GM12873 (cell line): ENCODE measurements at regions not wholly inside any gene's neighbourhood (a gene's known extent, or its start where the extent isn't known, plus 50 kb on each side); places are given as distances from the start of the nearest gene placed in this dataset.
A peak's percentile ranks its signal among the peaks of the same experiment; 100 is the strongest.

Source experiments
- CTCF ChIP-seq: IDR thresholded peaks from 2 replicates; pipeline ENCODE4 v1.5.1; 2012; ENCODE audit warnings: low read depth, mild to moderate bottlenecking, moderate library complexity, low read length, control low read depth; ENCODE audit not compliant: insufficient read depth; ENCODE audit errors: missing control alignments

GRCh38 chr12:58424735-58425392 is 483.5 kb downstream of the ATP23 start:
- TF ChIP-seq CTCF = no peak

GRCh38 chr12:58425481-58426392 is 484.4 kb downstream of the ATP23 start:
- no peak for TF ChIP-seq CTCF

GRCh38 chr12:58433959-58434358 is 486.3 kb downstream of the LRIG3 start:
- TF ChIP-seq CTCF = no peak

GRCh38 chr12:58434726-58435125 is 485.6 kb downstream of the LRIG3 start:
- no peak for TF ChIP-seq CTCF

GRCh38 chr12:58435647-58436046 is 484.7 kb downstream of the LRIG3 start:
- no peak for TF ChIP-seq CTCF

GRCh38 chr12:58441483-58441882 is 478.8 kb downstream of the LRIG3 start:
- TF ChIP-seq CTCF = no peak

- peak; percentile 65 for TF ChIP-seq CTCF
Observed at GRCh38 chr12:58443273-58443980, 476.9 kb downstream of the LRIG3 start.
